ENCODE measurements at regions not wholly inside any gene's neighbourhood (a gene's known extent, or its start where the extent isn't known, plus 50 kb on each side); places are given as distances from the start of the nearest gene placed in this dataset.

GRCh38 chr3:159668461-159668860 is 320.2 kb upstream of the IL12A start:
- TF ChIP-seq POLR2A (IDR thresholded peaks at IDR 0.05; ENCODE audit: low read length) (no peak), GATA1 (IDR thresholded peaks at IDR 0.05; ENCODE audit: low read depth, low read length) (no peak)

Measured in erythroblast (primary cell).